H1 (cell line): ENCODE measurements at regions not wholly inside any gene's neighbourhood (a gene's known extent, or its start where the extent isn't known, plus 50 kb on each side); places are given as distances from the start of the nearest gene placed in this dataset.

Experiments
- CBX5 ChIP-seq: fragments of 300-800, 300-1000 bp; sonication (generic); IDR thresholded peaks from 2 replicates; pipeline ENCODE4 v1.7.1; 2016; ENCODE audit warnings: antibody characterized with exemption, low read length, low read depth
- CEBPB ChIP-seq: IDR thresholded peaks from 2 replicates; pipeline ENCODE4 v1.6.1; 2012; ENCODE audit warnings: low read depth, low read length
- CREB1 ChIP-seq: IDR thresholded peaks from 2 replicates; pipeline ENCODE4 v1.6.1; 2012; ENCODE audit warnings: inconsistent platforms
- EP300 ChIP-seq, 2 experiments: IDR thresholded peaks; 1 replicate in 1 of 2; 2 replicates in 1 of 2; pipeline ENCODE4 v1.6.1; 2011 to 2012; ENCODE audit warnings: low read depth in 2 of 2, low read length in 2 of 2, mild to moderate bottlenecking in 2 of 2, borderline replicate concordance in 1 of 2, inconsistent platforms in 1 of 2, moderate library complexity in 1 of 2
- EZH2 ChIP-seq: fragments of 200-600 bp; sonication (generic); IDR thresholded peaks from 2 replicates; pipeline ENCODE4 v1.7.1; 2012; ENCODE audit warnings: low read depth, mild to moderate bottlenecking, moderate library complexity, low read length, inconsistent platforms; ENCODE audit not compliant: severe bottlenecking
- POLR2AphosphoS5 ChIP-seq: IDR thresholded peaks from 2 replicates; pipeline ENCODE4 v1.6.1; 2011; ENCODE audit warnings: low read depth, low read length
- POU5F1 ChIP-seq: IDR thresholded peaks from 2 replicates; pipeline ENCODE4 v1.6.1; 2011; ENCODE audit warnings: low read depth, mild to moderate bottlenecking, low read length, moderate library complexity
- SIN3A ChIP-seq, 2 experiments: IDR thresholded peaks in 1 of 2; conservative IDR thresholded peaks in 1 of 2; 2 replicates each; pipeline ENCODE4 v1.6.1; 2011 to 2012; ENCODE audit warnings: low read length in 2 of 2, improper control_type of control experiment in 1 of 2, low read depth in 1 of 2, mild to moderate bottlenecking in 1 of 2
- TBP ChIP-seq: IDR thresholded peaks from 2 replicates; pipeline ENCODE4 v1.6.1; 2011; ENCODE audit warnings: low read depth, low read length, improper control_type of control experiment
- TCF12 ChIP-seq: IDR thresholded peaks from 2 replicates; pipeline ENCODE4 v1.6.1; 2011; ENCODE audit warnings: low read depth, mild to moderate bottlenecking, low read length
- TF ChIP-seq, protein P1 (sequence below), 3 experiments: IDR thresholded peaks; 1 replicate in 2 of 3; 2 replicates in 1 of 3; pipeline versions ENCODE4 v1.5.1 to v1.6.1; 2011; ENCODE audit warnings: low read length in 3 of 3, mild to moderate bottlenecking in 3 of 3, inconsistent platforms in 2 of 3, low read depth in 1 of 3, moderate library complexity in 1 of 3; ENCODE audit not compliant: insufficient read depth in 1 of 3; ENCODE audit errors: control extremely low read depth in 1 of 3

DNA sequence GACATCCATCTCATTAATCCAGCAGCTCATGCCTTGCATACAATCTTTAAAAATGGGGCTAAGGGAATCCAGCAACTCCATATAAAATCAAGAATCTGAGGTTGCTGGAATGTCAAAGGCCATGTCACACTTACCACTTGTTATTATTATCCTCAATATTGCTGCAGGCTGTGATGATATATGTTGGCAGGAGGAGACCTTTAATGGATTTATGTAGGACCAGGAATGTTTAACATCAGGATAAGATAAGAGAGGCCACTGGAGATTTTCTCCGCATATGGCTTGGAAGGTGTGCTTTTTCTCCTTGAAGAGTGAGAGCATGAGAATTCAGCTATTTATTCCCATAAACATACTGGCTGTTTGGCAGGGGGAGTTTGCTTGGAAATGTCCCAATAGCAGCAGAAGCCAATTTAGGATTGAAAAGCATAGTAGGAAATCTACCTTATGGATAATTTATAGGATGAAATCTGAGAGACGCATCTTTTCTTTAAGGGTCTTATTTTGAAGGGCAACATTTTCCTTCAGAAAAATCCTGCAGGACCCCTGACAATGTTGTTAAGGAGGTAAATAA is 481.4 kb downstream of the AGTPBP1 start:
- TF ChIP-seq POU5F1 (no peak), POLR2AphosphoS5 (no peak), SIN3A (conservative IDR thresholded peaks at IDR 0.05 in 1 of 2, IDR thresholded peaks at IDR 0.05 in 1 of 2; ENCODE audit: low read depth in 1 of 2, low read length in 2 of 2) (no peak), EP300 (IDR thresholded peaks at IDR 0.05; ENCODE audit: borderline replicate concordance in 1 of 2, low read depth in 2 of 2, low read length in 2 of 2) (no peak), EZH2 (no peak), CBX5 (no peak), TBP (no peak), TCF12 (no peak), CREB1 (no peak), CEBPB (no peak)
- TF ChIP-seq, protein P1, sequence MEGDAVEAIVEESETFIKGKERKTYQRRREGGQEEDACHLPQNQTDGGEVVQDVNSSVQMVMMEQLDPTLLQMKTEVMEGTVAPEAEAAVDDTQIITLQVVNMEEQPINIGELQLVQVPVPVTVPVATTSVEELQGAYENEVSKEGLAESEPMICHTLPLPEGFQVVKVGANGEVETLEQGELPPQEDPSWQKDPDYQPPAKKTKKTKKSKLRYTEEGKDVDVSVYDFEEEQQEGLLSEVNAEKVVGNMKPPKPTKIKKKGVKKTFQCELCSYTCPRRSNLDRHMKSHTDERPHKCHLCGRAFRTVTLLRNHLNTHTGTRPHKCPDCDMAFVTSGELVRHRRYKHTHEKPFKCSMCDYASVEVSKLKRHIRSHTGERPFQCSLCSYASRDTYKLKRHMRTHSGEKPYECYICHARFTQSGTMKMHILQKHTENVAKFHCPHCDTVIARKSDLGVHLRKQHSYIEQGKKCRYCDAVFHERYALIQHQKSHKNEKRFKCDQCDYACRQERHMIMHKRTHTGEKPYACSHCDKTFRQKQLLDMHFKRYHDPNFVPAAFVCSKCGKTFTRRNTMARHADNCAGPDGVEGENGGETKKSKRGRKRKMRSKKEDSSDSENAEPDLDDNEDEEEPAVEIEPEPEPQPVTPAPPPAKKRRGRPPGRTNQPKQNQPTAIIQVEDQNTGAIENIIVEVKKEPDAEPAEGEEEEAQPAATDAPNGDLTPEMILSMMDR (IDR thresholded peaks at IDR 0.05; ENCODE audit: control extremely low read depth in 1 of 3, insufficient read depth in 1 of 3, low read depth in 1 of 3, low read length in 3 of 3): no peak
